ENCODE measurements at regions not wholly inside any gene's neighbourhood (a gene's known extent, or its start where the extent isn't known, plus 50 kb on each side); places are given as distances from the start of the nearest gene placed in this dataset.

DNA sequence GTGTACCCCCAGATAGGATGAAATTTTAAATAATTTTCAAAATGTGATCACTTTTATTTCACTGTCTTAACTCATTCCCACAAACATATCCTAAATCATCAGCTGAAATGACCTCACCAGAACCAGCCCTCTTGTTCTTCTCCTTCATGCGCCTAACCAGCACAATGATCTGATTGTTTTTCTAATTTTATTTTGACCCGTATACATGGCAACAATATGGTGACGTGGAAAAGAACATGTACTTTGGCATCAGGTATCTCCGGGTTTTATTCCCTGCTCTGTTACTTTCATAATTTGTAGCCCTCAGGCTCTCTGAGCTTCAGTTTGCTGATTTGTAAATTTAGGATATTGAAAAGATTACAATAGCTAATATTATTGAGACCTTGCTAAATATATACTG lies 562.4 kb upstream of the ZFP42 start:
- DNase-seq, result no peak

GRCh38 chr4:187436251-187436650 lies 559.3 kb upstream of the ZFP42 start:
- no peak for DNase-seq

- DNase-seq, result no peak
These were observed 551.5 kb upstream of the ZFP42 start for GRCh38 chr4:187444061-187444460.

- DNase-seq, result no peak
These were observed 545.9 kb upstream of the ZFP42 start for GRCh38 chr4:187449702-187450101.

DNA sequence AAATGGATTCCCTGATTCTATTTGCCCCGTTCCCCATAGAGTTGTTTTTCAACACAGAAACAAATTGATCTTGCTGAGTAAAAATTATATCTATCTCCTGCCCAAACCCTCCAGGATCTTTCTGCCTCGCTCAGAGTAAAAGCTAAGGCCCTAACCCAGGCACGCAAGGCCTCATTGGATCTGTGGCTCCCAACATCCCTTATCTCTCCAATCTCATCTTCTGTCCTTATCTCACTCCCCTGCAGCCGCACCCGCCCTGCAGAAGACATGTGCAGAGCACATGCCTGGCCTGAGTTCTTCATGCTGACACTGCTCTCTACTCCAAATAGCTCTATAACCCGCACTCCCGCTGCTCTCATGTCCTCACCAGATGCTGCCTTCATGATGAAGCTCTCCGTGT lies 543.8 kb upstream of the ZFP42 start:
- peak; percentile 20 for DNase-seq

DNA sequence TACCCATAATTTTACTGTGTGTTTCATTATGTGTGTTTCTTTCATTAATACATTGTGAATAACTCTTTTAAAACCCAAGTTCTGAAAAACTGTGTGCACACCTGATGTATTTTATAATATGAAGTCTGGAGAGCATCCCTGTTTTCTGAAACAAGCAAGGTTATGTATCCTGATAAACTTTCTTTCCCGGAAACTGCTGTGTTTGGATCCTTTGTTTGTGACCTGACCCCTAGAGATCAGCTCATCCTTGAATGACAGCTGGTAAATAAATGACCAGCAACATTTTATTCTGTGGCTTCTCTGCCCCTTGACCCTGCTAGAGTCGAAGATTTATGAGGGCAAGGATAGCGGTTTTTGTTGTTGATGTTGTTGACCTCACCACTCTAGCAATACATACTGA lies 535.6 kb upstream of the ZFP42 start:
- DNase-seq, result no peak

DNA sequence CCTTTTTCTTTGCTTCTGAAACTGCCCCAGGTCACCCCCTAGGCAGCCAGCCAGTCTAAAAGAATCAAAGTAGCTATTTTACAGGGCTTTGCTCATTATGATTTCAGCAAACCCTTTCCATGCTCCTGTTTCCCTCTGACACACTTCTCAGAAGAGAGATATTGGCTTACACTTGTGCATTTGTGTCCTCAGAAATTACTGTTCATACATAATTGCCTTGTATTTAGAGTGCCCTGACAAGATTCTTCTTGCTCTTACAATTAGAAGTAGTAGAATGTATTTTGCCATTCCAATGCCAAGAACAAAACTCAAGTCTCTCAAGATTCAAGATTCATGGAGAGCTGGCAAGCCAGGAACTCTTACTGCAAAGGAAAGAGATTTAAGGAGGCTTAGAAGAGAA lies 531.0 kb upstream of the ZFP42 start:
- no peak for DNase-seq

- DNase-seq, result no peak
These were observed 528.3 kb upstream of the ZFP42 start for GRCh38 chr4:187467224-187467623.

DNA sequence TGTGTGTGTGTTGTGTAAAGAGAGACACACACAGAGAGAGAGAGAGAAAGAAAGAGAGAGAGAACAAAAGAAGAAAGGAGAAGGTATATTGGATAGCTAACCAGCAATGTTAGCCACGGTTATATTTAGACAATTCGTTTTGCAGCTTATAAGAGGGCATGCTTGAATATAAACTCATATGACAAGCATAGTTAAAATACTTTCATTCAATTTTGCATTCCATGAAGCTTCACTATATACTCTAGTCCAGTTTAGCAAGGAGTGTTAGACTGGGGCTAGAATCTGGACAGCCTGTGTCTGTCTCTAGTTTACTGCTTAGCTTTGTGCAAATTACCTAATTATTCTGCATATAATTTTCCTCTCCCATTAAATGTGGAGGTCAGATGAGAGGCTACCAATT lies 525.9 kb upstream of the ZFP42 start:
- no peak for DNase-seq

- DNase-seq, result no peak
These were observed 525.5 kb upstream of the ZFP42 start for GRCh38 chr4:187470061-187470460.

GRCh38 chr4:187474238-187474637 lies 521.3 kb upstream of the ZFP42 start:
- DNase-seq, result no peak

- no peak for DNase-seq
These were observed 519.7 kb upstream of the ZFP42 start for GRCh38 chr4:187475901-187476300.

- DNase-seq, result no peak
These were observed 518.3 kb upstream of the ZFP42 start for GRCh38 chr4:187477224-187477623.

GRCh38 chr4:187478292-187479140 lies 517.1 kb upstream of the ZFP42 start:
- no peak for DNase-seq

DNA sequence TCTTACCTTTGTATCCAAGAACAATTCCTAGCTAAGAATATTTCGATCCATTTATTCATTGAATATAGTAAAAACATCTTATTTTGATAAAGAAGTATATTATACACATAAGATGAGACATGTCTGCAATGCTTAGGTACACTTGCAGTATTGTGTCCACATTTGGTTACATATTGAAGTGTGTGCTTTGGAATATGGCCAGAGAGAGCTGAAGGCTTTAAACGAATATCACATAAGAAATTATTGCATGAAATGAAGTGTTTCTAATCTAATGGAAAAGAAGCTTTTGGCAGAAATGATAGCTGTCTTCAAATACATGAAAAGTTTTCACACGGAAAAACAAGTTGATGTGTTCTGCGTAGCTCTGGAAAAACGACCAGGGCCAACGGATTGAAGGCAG lies 516.1 kb upstream of the ZFP42 start:
- no peak for DNase-seq

GRCh38 chr4:187480146-187481145 lies 515.1 kb upstream of the ZFP42 start:
- DNase-seq, result no peak

GRCh38 chr4:187484186-187484585 lies 511.4 kb upstream of the ZFP42 start:
- no peak for DNase-seq

- DNase-seq, result no peak
These were observed 509.9 kb upstream of the ZFP42 start for GRCh38 chr4:187485676-187486075.

DNA sequence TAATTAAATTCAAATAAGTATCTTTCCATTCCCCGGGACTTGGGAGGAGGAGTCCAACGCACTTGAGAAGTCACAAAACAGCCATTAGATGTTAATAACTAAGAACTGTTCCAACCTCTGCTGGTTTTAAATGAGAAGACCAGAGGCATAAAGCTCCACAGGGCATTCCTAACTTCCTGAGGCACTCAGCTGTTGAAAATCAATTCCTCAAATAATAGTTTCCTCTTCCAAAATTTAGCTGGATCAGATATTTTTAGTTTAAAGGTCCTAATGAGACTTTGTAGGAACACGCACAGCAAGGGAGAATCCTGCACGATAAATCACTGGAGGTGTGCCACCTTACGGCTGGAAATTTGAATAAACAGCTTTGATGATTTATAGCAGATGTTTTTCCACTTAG lies 504.3 kb upstream of the ZFP42 start:
- no peak for DNase-seq

DNA sequence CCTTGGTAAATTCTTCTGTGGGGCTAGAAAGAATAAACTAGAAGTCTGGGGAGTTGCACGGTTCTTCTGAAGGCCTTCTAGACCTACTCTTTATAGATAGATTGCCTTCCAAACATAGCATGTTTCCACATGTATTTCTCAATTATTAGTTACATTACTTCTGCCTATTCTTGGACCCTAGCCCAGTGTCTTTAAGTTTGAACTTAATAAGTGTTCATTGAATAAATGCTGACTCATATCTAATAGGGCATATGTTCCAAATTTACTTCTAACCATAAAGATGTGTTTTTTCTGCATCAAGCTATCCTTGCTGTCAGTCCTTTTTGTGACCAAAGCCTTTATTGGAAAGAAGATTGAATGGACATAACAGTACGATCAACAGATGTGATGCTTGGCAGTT lies 503.6 kb upstream of the ZFP42 start:
- DNase-seq, result no peak

GRCh38 chr4:187493661-187494060 lies 501.9 kb upstream of the ZFP42 start:
- no peak for DNase-seq

DNA sequence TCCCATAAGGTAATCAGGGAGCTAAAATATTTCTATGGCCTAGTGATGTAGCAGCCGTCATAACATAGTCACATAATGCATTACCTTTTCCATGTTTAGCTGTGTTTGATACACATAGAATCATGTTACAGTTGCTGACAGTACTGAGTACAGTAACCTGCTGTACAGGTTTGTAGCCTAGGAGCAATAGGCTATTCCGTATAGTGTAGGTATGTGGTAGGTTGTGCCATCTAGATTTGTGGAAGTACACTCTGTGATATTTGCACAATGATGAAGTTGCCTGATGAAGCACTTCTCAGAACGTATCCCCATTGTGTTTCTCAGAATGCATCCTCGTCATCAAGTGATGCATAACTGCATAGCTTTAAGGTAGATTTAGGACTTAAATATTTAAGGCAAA lies 495.6 kb upstream of the ZFP42 start:
- DNase-seq, result no peak

DNA sequence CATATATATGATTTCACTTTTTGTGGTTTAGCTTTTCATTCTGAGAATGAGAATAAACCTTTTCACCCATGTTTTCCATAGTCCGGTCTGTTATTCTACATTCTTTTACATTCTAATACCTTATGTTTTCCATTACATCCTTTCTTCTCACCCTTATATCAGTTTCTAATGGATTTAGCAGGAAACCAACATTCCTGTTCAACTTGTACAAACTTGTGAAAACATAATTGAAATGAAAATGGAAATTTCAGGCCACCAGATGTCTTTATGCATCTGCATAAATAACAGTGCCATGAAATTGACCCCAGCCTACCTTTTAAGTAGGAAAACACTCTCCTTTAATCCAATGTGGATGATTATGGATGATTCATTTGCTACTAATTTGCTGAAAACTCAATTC lies 494.8 kb upstream of the ZFP42 start:
- DNase-seq, result no peak
